ENCODE measurements at regions not wholly inside any gene's neighbourhood (a gene's known extent, or its start where the extent isn't known, plus 50 kb on each side); places are given as distances from the start of the nearest gene placed in this dataset.

- no peak for DNase-seq (ENCODE audit: low spot score)
Measured at GRCh38 chr11:45036733-45037132, 86.0 kb upstream of the TP53I11 start.

- DNase-seq (ENCODE audit: low spot score), result no peak
Measured at GRCh38 chr11:45037434-45038005, 86.8 kb upstream of the TP53I11 start.

DNA sequence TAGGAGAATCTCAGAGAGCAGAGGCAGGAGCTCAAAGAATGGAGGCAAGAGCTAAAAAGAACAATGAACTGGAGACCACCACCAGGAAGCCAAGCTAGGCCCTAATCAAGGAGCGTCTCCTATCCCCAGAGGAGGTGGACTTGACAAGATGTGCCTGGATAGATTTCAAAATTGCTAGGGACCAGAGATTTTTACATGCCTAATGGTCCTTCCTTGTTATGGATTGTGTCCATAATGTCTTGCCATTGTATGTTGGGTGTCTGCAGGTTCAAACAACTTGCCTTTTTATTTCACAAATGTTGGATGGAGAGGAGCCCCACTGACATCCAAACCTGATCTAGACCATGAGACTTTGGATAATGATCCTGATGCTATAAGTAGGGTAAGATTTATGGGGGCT is 88.2 kb upstream of the TP53I11 start:
- no peak for DNase-seq (ENCODE audit: low spot score)

DNA sequence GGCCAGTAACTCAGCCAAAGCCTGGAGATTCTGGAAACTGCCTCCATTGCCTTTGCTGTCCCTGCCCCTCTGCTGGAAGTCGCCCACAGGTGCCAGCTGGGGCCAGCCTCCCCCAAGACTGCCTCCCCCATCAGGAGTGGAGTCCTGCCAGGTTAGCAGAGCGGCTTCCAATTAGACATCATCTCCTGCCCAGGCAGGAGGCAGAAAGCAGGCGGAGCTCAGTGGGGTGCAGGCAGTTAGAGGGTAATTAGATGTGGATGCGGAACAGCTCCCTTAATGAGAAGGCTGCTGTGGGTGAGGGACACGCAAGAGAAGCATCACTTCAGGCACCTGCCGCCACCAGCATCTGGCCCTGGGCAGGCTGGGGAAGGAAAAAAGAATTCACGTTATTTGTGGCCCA is 90.9 kb upstream of the TP53I11 start:
- no peak for DNase-seq (ENCODE audit: low spot score)

DNA sequence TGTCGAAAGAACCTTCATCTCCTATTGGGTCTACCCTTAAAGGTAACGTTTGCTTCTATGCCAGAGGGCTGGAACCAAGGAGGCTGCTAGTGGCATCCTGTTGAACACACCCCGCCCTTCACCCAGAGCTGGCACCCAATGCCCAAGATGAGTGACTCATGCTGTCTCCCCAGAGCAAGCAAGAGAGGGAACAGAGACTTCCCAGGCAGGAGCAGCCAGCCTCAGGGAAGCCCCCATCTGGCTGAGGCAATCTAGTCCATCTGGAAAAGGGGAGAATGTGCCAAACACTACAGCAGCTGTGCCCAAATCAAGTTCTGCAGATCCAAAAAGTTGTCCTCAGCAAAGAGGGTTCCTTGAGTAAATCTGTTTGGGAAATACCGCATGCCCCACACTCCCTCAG is 91.9 kb upstream of the TP53I11 start:
- no peak for DNase-seq (ENCODE audit: low spot score)

DNA sequence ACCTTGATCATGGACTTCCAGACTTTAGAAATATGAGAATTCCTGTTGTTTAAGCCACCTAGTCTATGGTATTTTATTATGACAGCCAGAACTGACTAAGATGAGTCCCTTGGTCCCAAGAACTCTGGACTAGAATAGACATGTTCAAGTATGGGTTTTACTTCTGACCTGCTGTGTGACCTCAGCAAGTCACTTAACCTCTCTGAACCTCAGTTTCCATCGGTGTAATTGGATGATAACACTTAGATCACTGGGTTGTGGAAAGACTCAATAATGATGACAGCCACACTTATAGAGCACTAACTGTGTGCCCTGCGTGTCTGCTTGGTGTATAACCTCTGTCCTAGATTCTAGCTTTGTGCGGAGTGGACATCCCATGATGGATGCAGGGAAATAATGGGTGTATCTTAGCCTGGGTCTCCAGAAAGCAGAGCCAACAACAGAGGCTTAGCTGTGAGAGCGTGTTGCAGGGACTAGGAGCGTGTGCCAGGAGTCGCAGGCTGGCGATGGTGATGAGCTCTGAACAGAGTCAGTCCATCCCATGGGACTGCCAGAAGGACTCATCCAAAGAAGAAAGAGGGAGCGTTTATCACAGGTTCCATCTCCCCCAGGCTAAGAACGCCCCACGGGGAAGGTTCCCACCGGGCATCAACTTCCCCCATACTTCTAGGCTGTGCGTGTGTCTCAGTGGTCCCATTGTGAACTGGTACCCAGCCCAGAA is 93.2 kb upstream of the TP53I11 start:
- DNase-seq (ENCODE audit: low spot score), result no peak

DNA sequence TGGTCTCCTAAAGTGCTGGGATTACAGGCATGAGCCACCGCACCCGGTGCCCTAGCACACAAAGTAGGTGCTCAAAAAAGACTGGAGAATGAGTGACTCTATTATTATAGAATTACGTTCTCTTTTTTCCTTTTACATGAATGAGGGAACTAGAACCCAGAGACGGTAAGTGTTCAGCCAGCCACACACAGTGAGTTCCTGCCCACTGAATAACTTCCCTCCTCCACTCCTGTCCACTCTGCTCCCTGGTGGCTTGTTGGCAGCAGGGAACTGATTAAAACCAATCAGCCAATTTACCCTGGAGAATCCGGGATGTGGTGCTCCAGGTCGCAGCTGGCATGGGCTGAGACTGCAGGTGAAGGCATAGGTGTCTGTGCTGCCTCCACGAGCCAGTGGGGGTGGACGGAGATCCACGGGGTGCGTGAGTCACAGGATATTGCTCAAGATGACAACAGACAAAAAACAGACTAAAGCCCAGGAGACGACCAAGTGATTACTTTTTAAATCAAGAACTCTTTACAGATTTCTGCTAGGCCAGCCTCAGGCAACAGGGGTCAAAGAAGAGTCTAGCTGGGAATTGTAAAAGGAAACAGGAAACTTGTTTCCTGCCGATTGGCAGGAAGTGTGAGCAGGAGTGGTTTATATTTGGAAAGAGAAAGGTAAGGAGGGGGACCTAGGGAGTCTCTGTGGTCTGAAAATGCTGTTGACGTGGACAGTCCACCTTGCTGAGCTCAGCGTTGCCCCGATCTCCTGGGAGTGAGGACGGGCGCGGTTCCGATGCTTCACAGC is 95.2 kb upstream of the TP53I11 start:
- peak; percentile 18 for DNase-seq (ENCODE audit: low spot score)

GRCh38 chr11:45048313-45048841 is 97.7 kb upstream of the TP53I11 start:
- no peak for DNase-seq (ENCODE audit: low spot score)

- no peak for DNase-seq (ENCODE audit: low spot score)
Measured at GRCh38 chr11:45048870-45049691, 97.4 kb upstream of the PRDM11 start.

DNA sequence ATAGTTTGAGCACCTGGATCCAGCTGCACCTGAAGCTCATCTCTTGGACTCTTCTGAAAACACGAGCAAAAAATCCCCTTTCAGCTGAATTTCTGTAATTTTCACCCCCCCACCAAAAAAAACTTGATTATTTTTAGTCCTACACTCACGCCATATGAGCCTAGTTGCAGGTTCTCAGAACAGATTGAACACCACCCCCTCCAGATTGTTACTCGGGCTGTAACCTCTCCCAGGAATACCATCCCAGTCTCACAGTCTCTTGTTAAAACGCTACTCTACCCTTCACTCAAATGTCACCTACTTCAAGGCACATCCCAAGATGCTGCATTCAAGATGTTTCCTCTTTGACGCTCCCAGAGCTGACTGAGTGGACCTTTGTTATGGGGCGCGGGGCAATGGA is 96.3 kb upstream of the PRDM11 start:
- no peak for DNase-seq (ENCODE audit: low spot score)

GRCh38 chr11:45051621-45052020 is 94.8 kb upstream of the PRDM11 start:
- DNase-seq (ENCODE audit: low spot score), result no peak

GRCh38 chr11:45052361-45052760 is 94.1 kb upstream of the PRDM11 start:
- no peak for DNase-seq (ENCODE audit: low spot score)

GRCh38 chr11:45053736-45054446 is 92.5 kb upstream of the PRDM11 start:
- DNase-seq (ENCODE audit: low spot score), result no peak

- DNase-seq (ENCODE audit: low spot score), result no peak
Measured at GRCh38 chr11:45054956-45055355, 91.5 kb upstream of the PRDM11 start.

DNA sequence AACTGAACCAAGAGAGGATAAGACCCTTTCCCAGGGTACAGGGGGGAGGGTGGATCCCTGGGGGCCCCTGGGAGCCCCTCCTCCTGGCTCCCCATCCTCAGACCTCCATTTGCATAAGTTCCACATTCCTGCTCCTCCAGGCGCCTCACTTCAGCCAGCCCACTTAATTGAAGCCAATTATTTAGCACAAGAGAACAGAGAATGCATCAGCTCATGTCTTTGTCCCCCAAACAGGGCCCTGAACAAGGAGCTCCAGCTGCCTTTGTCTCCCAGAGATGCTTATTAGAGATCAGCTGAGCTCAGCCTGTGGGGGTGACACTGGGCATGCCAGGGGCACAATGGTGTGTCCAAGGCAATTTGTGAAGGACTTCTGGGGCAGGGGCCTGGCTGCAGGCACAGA is 89.9 kb upstream of the PRDM11 start:
- DNase-seq (ENCODE audit: low spot score), result no peak

DNA sequence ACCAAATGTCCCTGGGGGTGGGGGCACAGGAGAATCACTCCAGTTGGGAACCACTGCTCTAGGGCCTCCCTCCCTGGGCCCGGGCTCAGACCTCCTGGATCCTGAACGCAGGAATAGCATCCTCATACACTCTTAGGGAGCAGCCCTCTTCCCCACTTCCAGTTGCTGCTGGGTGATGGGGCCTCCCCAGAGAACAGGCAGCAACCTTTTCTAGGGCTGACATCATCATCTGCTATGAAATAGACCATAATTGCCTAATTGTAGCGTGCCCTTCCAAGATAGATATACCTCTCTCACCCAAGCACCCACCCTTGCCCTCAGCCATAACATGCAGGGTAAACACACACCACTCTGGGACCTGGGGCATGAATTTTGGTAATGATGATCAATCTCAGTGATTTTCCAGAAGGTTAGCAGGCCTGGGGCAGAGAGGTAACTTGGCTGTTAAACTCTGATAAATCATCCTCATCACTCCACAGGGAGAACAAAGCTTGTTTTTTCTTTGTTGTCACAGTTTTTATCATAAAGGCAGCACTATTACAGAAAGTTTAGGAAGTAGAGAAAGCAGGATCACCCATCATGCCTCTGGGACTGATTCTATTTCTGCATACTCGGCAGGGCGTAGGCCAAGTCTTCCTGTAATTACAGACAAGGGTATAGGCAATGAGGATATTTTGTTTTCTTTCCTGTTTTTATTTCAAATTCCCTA is 88.3 kb upstream of the PRDM11 start:
- no peak for DNase-seq (ENCODE audit: low spot score)

- no peak for DNase-seq (ENCODE audit: low spot score)
Measured at GRCh38 chr11:45058647-45058950, 87.8 kb upstream of the PRDM11 start.

- no peak for DNase-seq (ENCODE audit: low spot score)
Measured at GRCh38 chr11:45060707-45061106, 85.7 kb upstream of the PRDM11 start.

- no peak for DNase-seq (ENCODE audit: low spot score)
Measured at GRCh38 chr11:45061641-45062040, 84.8 kb upstream of the PRDM11 start.

- no peak for DNase-seq (ENCODE audit: low spot score)
Measured at GRCh38 chr11:45062115-45062514, 84.3 kb upstream of the PRDM11 start.
